ENCODE measurements at regions not wholly inside any gene's neighbourhood (a gene's known extent, or its start where the extent isn't known, plus 50 kb on each side); places are given as distances from the start of the nearest gene placed in this dataset.

DNA sequence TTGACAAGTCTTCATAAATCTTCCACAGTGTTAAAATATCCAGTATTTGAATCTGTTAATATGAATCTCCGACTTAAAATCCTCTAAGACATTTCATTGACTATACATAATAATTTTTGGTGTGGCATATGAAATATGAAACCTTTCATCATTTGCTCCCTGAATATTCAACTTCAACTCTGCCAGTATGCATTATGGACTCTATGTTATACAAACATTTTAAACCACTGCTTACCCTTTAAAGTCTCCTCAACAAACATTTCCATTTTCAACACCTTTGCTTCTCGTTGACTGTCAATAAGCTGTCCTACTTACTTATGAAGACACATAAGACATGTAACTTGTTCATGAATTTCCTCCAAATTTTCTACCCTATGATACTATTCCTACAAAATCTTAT is 579.4 kb upstream of the SLITRK6 start:
- TF ChIP-seq CTCF (IDR thresholded peaks at IDR 0.05), result no peak
- Histone ChIP-seq H3K4me2 (ENCODE audit: low read length) (no peak overlapping the region), H3K27me3 (ENCODE audit: control insufficient read depth, insufficient read depth, low read length) (no peaks in the 10 kb centered on the region), H3K4me3 (ENCODE audit: low read depth, low read length) (no peak overlapping the region), H3K79me2 (no peaks in the 10 kb centered on the region), H2AFZ (no peak overlapping the region), H3K27ac (no peak overlapping the region), H3K9me3 (ENCODE audit: control insufficient read depth, low read length) (no peaks in the 10 kb centered on the region), H3K36me3 (ENCODE audit: control insufficient read depth, insufficient read depth, low read length) (no peaks in the 10 kb centered on the region), H3K9ac (no peak overlapping the region), H3K4me1 (no peaks in the 10 kb centered on the region)

GRCh38 chr13:86383151-86383550 is 583.9 kb upstream of the SLITRK6 start:
- Histone ChIP-seq H3K27ac (no peak overlapping the region), H3K9ac (no peak overlapping the region), H3K9me3 (ENCODE audit: control insufficient read depth, low read length) (no peaks in the 10 kb centered on the region), H3K27me3 (ENCODE audit: control insufficient read depth, insufficient read depth, low read length) (no peaks in the 10 kb centered on the region), H3K79me2 (no peaks in the 10 kb centered on the region), H3K4me2 (ENCODE audit: low read length) (no peak overlapping the region), H3K4me3 (ENCODE audit: low read depth, low read length) (no peak overlapping the region), H2AFZ (no peak overlapping the region), H3K36me3 (ENCODE audit: control insufficient read depth, insufficient read depth, low read length) (no peaks in the 10 kb centered on the region), H3K4me1 (no peaks in the 10 kb centered on the region)
- TF ChIP-seq CTCF (IDR thresholded peaks at IDR 0.05), result no peak

- no peak for TF ChIP-seq CTCF (IDR thresholded peaks at IDR 0.05)
- H3K4me2 ChIP-seq (ENCODE audit: low read length), result no peak overlapping the region
- H3K4me3 ChIP-seq (ENCODE audit: low read depth, low read length), result no peak overlapping the region
Measured at GRCh38 chr13:86383561-86383960, 584.3 kb upstream of the SLITRK6 start.

GRCh38 chr13:86397635-86398034 is 598.4 kb upstream of the SLITRK6 start:
- H3K4me1 ChIP-seq, result no peaks in the 10 kb centered on the region
- no peaks in the 10 kb centered on the region for H3K36me3 ChIP-seq (ENCODE audit: control insufficient read depth, insufficient read depth, low read length)
- peaks cover 3% of the 10 kb centered on the region for H3K9me3 ChIP-seq (ENCODE audit: control insufficient read depth, low read length)
- H3K27me3 ChIP-seq (ENCODE audit: control insufficient read depth, insufficient read depth, low read length), result no peaks in the 10 kb centered on the region
- no peak overlapping the region for H3K4me3 ChIP-seq (ENCODE audit: low read depth, low read length)
- H3K79me2 ChIP-seq, result no peaks in the 10 kb centered on the region
- H3K4me2 ChIP-seq (ENCODE audit: low read length), result no peak overlapping the region
- H3K27ac ChIP-seq, result no peak overlapping the region
- H2AFZ ChIP-seq, result no peak overlapping the region
- H3K9ac ChIP-seq, result no peak overlapping the region
- no peak for TF ChIP-seq CTCF (IDR thresholded peaks at IDR 0.05)

More at GRCh38 chr13:86383561-86383960, 584.3 kb upstream of the SLITRK6 start:
- Histone ChIP-seq H3K27ac (no peak overlapping the region), H3K9me3 (ENCODE audit: control insufficient read depth, low read length) (no peaks in the 10 kb centered on the region), H3K9ac (no peak overlapping the region), H3K27me3 (ENCODE audit: control insufficient read depth, insufficient read depth, low read length) (no peaks in the 10 kb centered on the region), H3K79me2 (no peaks in the 10 kb centered on the region), H3K4me1 (no peaks in the 10 kb centered on the region), H2AFZ (no peak overlapping the region), H3K36me3 (ENCODE audit: control insufficient read depth, insufficient read depth, low read length) (no peaks in the 10 kb centered on the region)

GRCh38 chr13:86399572-86399971 is 600.4 kb upstream of the SLITRK6 start:
- H3K4me3 ChIP-seq (ENCODE audit: low read depth, low read length), result no peak overlapping the region
- H3K9me3 ChIP-seq (ENCODE audit: control insufficient read depth, low read length), result peaks cover 3% of the 10 kb centered on the region
- H3K4me1 ChIP-seq, result no peaks in the 10 kb centered on the region
- H2AFZ ChIP-seq, result no peak overlapping the region
- no peak overlapping the region for H3K9ac ChIP-seq
- no peak overlapping the region for H3K4me2 ChIP-seq (ENCODE audit: low read length)
- H3K79me2 ChIP-seq, result no peaks in the 10 kb centered on the region
- no peak for TF ChIP-seq CTCF (IDR thresholded peaks at IDR 0.05)
- H3K27me3 ChIP-seq (ENCODE audit: control insufficient read depth, insufficient read depth, low read length), result no peaks in the 10 kb centered on the region
- H3K27ac ChIP-seq, result no peak overlapping the region
- no peaks in the 10 kb centered on the region for H3K36me3 ChIP-seq (ENCODE audit: control insufficient read depth, insufficient read depth, low read length)

Measured in parathyroid adenoma (tissue), 2 donors.